DOHH2 (cell line): ENCODE measurements at regions not wholly inside any gene's neighbourhood (a gene's known extent, or its start where the extent isn't known, plus 50 kb on each side); places are given as distances from the start of the nearest gene placed in this dataset.

Experiments
- H3F3A ChIP-seq: fragments of 200-600 bp; sonication (generic), shearing (Covaris generic); 2 replicates; pipeline ENCODE4 v1.6.0; 2016; ENCODE audit warnings: antibody characterized with exemption, mild to moderate bottlenecking; ENCODE audit not compliant: control insufficient read depth, insufficient read depth
- H3K27ac ChIP-seq: fragments of 200-600 bp; sonication (generic); 2 replicates; pipeline ENCODE4 v1.5.1; 2014; ENCODE audit warnings: low read depth, mild to moderate bottlenecking, low read length, moderate library complexity
- H3K27me3 ChIP-seq: fragments of 200-600 bp; sonication (generic); 2 replicates; pipeline ENCODE4 v1.6.1; 2014; ENCODE audit warnings: mild to moderate bottlenecking, low read length, mixed read lengths; ENCODE audit not compliant: control insufficient read depth
- H3K36me3 ChIP-seq: fragments of 200-600 bp; sonication (generic); 2 replicates; pipeline ENCODE4 v1.6.1; 2014; ENCODE audit warnings: mild to moderate bottlenecking, low read length, moderate library complexity, mixed read lengths; ENCODE audit not compliant: control insufficient read depth
- H3K4me1 ChIP-seq: fragments of 200-600 bp; sonication (generic); 2 replicates; pipeline ENCODE4 v1.6.1; 2014; ENCODE audit warnings: mild to moderate bottlenecking, low read length, mixed read lengths; ENCODE audit not compliant: control insufficient read depth
- H3K4me2 ChIP-seq: fragments of 200-600 bp; sonication (generic); 2 replicates; pipeline ENCODE4 v1.6.0; 2014; ENCODE audit warnings: mild to moderate bottlenecking, low read length, moderate library complexity
- H3K4me3 ChIP-seq: fragments of 200-600 bp; sonication (generic); 2 replicates; pipeline ENCODE4 v1.5.1; 2014; ENCODE audit warnings: mild to moderate bottlenecking, low read length, mixed read lengths
- H3K79me2 ChIP-seq: fragments of 200-600 bp; sonication (generic); 2 replicates; pipeline ENCODE4 v1.6.1; 2014; ENCODE audit warnings: mild to moderate bottlenecking, low read length, mixed read lengths; ENCODE audit not compliant: control insufficient read depth
- H3K9me2 ChIP-seq: fragments of 200-600 bp; sonication (generic); replicated peaks from 2 replicates; pipeline ENCODE4 v1.6.1; 2014; ENCODE audit warnings: mild to moderate bottlenecking, low read length, mixed read lengths; ENCODE audit not compliant: control insufficient read depth
- H3K9me3 ChIP-seq: fragments of 200-600 bp; sonication (generic); 2 replicates; pipeline ENCODE4 v1.6.1; 2014; ENCODE audit warnings: antibody characterized with exemption, low read length, mixed read lengths; ENCODE audit not compliant: control insufficient read depth, insufficient read depth
- H4K20me1 ChIP-seq: fragments of 200-600 bp; sonication (generic); 2 replicates; pipeline ENCODE4 v1.6.0; 2014; ENCODE audit warnings: low read depth, mild to moderate bottlenecking, antibody characterized with exemption, low read length, moderate library complexity; ENCODE audit not compliant: control insufficient read depth, insufficient read depth
- CTCF ChIP-seq: fragments of 200-600 bp; sonication (generic); IDR thresholded peaks from one replicate; pipeline ENCODE4 v1.5.1; 2014; ENCODE audit warnings: antibody characterized with exemption, mild to moderate bottlenecking, low read depth, low read length; ENCODE audit not compliant: poor library complexity, severe bottlenecking
- EZH2phosphoT487 ChIP-seq: fragments of 200-600 bp; sonication (generic); IDR thresholded peaks from 2 replicates; pipeline ENCODE4 v1.6.1; 2017; ENCODE audit warnings: borderline replicate concordance, mild to moderate bottlenecking, antibody characterized with exemption, low read length, moderate library complexity, mixed read lengths

GRCh38 chr6:27759930-27760329 lies 152.3 kb downstream of the OR2B2 start:
- Histone ChIP-seq H3K9me3 (no peaks in the 10 kb centered on the region), H3K36me3 (no peaks in the 10 kb centered on the region), H3K9me2 (no peaks in the 10 kb centered on the region), H4K20me1 (no peaks in the 10 kb centered on the region), H3K27ac (no peak overlapping the region), H3F3A (peaks cover under 1% of the 10 kb centered on the region; the same call in 1 of the 2 replicates), H3K4me3 (no peak overlapping the region), H3K4me1 (peaks cover 12% of the 10 kb centered on the region), H3K4me2 (no peak overlapping the region), H3K79me2 (no peaks in the 10 kb centered on the region), H3K27me3 (peaks cover 12% of the 10 kb centered on the region; the same call in 1 of the 2 replicates)
- no peak for TF ChIP-seq CTCF
- TF ChIP-seq EZH2phosphoT487, result no peak

GRCh38 chr6:27758491-27758890 lies 153.7 kb downstream of the OR2B2 start:
- H3K9me3 ChIP-seq, result no peaks in the 10 kb centered on the region
- H3K4me2 ChIP-seq, result no peak overlapping the region
- H3K27ac ChIP-seq, result no peak overlapping the region
- H3K4me1 ChIP-seq, result peaks cover 19% of the 10 kb centered on the region
- H3K79me2 ChIP-seq, result no peaks in the 10 kb centered on the region
- H3K36me3 ChIP-seq, result no peaks in the 10 kb centered on the region
- no peak for TF ChIP-seq CTCF
- no peak for TF ChIP-seq EZH2phosphoT487
- H3K9me2 ChIP-seq, result no peaks in the 10 kb centered on the region
- peaks cover 15% of the 10 kb centered on the region for H3F3A ChIP-seq
- H3K27me3 ChIP-seq, result peaks cover 15% of the 10 kb centered on the region
- no peaks in the 10 kb centered on the region for H4K20me1 ChIP-seq
- H3K4me3 ChIP-seq, result no peak overlapping the region

- H3K4me3 ChIP-seq, result peak overlapping the region; percentile 61
- H3K4me2 ChIP-seq, result peak overlapping the region; percentile 52
- H3K27ac ChIP-seq, result no peak overlapping the region
- H3K36me3 ChIP-seq, result no peaks in the 10 kb centered on the region
- no peaks in the 10 kb centered on the region for H3K9me2 ChIP-seq
- H4K20me1 ChIP-seq, result no peaks in the 10 kb centered on the region
- no peak for TF ChIP-seq EZH2phosphoT487
- TF ChIP-seq CTCF, result no peak
- peaks cover 19% of the 10 kb centered on the region for H3K4me1 ChIP-seq
- peaks cover 16% of the 10 kb centered on the region for H3F3A ChIP-seq
- H3K79me2 ChIP-seq, result no peaks in the 10 kb centered on the region
- H3K9me3 ChIP-seq, result no peaks in the 10 kb centered on the region
- H3K27me3 ChIP-seq, result peaks cover 15% of the 10 kb centered on the region
These were observed 154.9 kb downstream of the OR2B2 start for GRCh38 chr6:27757307-27757706.
